HG03571 (cell line): ENCODE measurements at regions not wholly inside any gene's neighbourhood (a gene's known extent, or its start where the extent isn't known, plus 50 kb on each side); places are given as distances from the start of the nearest gene placed in this dataset.

Source experiments
- ATAC-seq: cut with Tn5 transposase; IDR thresholded peaks from one replicate; pipeline ENCODE4 v1.9.1; 2021; ENCODE audit not compliant: unreplicated experiment

GRCh38 chr13:85544756-85545155, 254.5 kb downstream of the SLITRK6 start:
- ATAC-seq, result no peak

GRCh38 chr13:85543144-85543543, 256.1 kb downstream of the SLITRK6 start:
- no peak for ATAC-seq

GRCh38 chr13:85541476-85541875, 257.7 kb downstream of the SLITRK6 start:
- no peak for ATAC-seq

GRCh38 chr13:85538957-85539356, 260.3 kb downstream of the SLITRK6 start:
- no peak for ATAC-seq

GRCh38 chr13:85537601-85538000, 261.6 kb downstream of the SLITRK6 start:
- no peak for ATAC-seq

- ATAC-seq, result no peak
These were observed 262.5 kb downstream of the SLITRK6 start for GRCh38 chr13:85536706-85537105.

GRCh38 chr13:85535316-85536084, 263.7 kb downstream of the SLITRK6 start:
- no peak for ATAC-seq

GRCh38 chr13:85533911-85534310, 265.3 kb downstream of the SLITRK6 start:
- no peak for ATAC-seq

- ATAC-seq, result no peak
These were observed 270.0 kb downstream of the SLITRK6 start for GRCh38 chr13:85529218-85529594.

GRCh38 chr13:85528491-85529217, 270.6 kb downstream of the SLITRK6 start:
- ATAC-seq, result no peak

GRCh38 chr13:85527316-85527715, 271.9 kb downstream of the SLITRK6 start:
- ATAC-seq, result no peak

GRCh38 chr13:85525411-85525810, 273.8 kb downstream of the SLITRK6 start:
- ATAC-seq, result no peak

GRCh38 chr13:85521657-85522056, 277.6 kb downstream of the SLITRK6 start:
- ATAC-seq, result no peak

- no peak for ATAC-seq
These were observed 278.8 kb downstream of the SLITRK6 start for GRCh38 chr13:85520445-85520844.

- ATAC-seq, result no peak
These were observed 279.9 kb downstream of the SLITRK6 start for GRCh38 chr13:85519363-85519762.

- no peak for ATAC-seq
These were observed 286.8 kb downstream of the SLITRK6 start for GRCh38 chr13:85512421-85512820.

GRCh38 chr13:85509512-85509911, 289.7 kb downstream of the SLITRK6 start:
- no peak for ATAC-seq

GRCh38 chr13:85508683-85509329, 290.4 kb downstream of the SLITRK6 start:
- no peak for ATAC-seq

- no peak for ATAC-seq
These were observed 295.4 kb downstream of the SLITRK6 start for GRCh38 chr13:85503797-85504196.

GRCh38 chr13:85501616-85502015, 297.6 kb downstream of the SLITRK6 start:
- ATAC-seq, result no peak

- no peak for ATAC-seq
These were observed 298.4 kb downstream of the SLITRK6 start for GRCh38 chr13:85500696-85501256.

- no peak for ATAC-seq
These were observed 300.4 kb downstream of the SLITRK6 start for GRCh38 chr13:85498774-85499173.
